HG03378 (cell line): ENCODE measurements at regions not wholly inside any gene's neighbourhood (a gene's known extent, or its start where the extent isn't known, plus 50 kb on each side); places are given as distances from the start of the nearest gene placed in this dataset.
"Not testable (repeated sequence)": the region's sequence is repeated elsewhere in the genome, so short reads cannot be mapped to it uniquely, and the experiment has no call there.

Source experiments
- ATAC-seq: cut with Tn5 transposase; IDR thresholded peaks from one replicate; pipeline ENCODE4 v1.9.1; 2021; ENCODE audit warnings: mild to moderate bottlenecking, moderate library complexity; ENCODE audit not compliant: unreplicated experiment

- ATAC-seq: no peak
Measured at GRCh38 chr2:105502625-105503334, 103.9 kb upstream of the FHL2 start.

- ATAC-seq: no peak
Measured at GRCh38 chr2:105498281-105498846, 99.5 kb upstream of the FHL2 start.

DNA sequence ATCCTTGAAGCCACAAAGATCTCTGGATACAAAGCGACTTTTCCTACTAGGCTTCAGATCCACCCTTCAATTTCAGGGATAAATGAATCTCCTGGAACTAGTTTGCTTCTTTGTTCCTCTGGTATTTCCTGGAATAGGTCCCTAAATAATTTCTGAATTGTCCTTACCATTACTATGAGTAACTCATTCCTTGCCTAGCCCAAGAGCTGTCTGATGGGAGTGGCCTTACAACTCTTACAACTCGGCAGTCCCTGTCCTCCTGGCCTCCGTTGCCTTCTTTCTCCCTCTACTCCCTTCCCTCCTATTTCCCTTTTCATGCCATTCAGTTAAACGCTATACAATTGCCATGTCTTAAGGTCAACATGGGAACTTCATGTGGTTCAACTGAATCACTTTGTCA, 98.2 kb upstream of the FHL2 start:
- no peak for ATAC-seq

- ATAC-seq: no peak
Measured at GRCh38 chr2:105496271-105496670, 97.4 kb upstream of the FHL2 start.

GRCh38 chr2:105494683-105495425, 96.0 kb upstream of the FHL2 start:
- ATAC-seq: no peak

DNA sequence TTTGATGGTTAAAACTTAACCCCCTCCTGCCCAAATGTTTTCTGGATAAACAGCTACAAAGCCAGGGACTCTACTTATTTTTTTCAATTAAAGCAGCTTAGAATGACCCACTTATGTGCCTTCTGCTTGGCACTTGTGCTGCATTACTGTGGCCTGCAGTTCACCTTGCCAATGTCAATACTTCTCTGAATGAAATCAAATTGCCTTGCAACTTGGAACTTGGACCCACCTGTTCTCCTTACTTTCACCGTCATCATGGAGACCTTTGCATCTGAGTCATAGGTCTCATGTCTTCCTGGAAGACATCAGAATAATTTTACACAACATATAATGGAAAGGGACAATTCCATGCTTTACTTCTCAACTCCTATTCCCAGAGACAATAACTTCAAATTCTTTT, 92.1 kb upstream of the FHL2 start:
- ATAC-seq: no peak

- no peak for ATAC-seq
Measured at GRCh38 chr2:105490204-105490603, 91.4 kb upstream of the FHL2 start.

- no peak for ATAC-seq
Measured at GRCh38 chr2:105489168-105489878, 90.5 kb upstream of the FHL2 start.

- ATAC-seq: no peak
Measured at GRCh38 chr2:105488285-105488684, 89.4 kb upstream of the FHL2 start.

DNA sequence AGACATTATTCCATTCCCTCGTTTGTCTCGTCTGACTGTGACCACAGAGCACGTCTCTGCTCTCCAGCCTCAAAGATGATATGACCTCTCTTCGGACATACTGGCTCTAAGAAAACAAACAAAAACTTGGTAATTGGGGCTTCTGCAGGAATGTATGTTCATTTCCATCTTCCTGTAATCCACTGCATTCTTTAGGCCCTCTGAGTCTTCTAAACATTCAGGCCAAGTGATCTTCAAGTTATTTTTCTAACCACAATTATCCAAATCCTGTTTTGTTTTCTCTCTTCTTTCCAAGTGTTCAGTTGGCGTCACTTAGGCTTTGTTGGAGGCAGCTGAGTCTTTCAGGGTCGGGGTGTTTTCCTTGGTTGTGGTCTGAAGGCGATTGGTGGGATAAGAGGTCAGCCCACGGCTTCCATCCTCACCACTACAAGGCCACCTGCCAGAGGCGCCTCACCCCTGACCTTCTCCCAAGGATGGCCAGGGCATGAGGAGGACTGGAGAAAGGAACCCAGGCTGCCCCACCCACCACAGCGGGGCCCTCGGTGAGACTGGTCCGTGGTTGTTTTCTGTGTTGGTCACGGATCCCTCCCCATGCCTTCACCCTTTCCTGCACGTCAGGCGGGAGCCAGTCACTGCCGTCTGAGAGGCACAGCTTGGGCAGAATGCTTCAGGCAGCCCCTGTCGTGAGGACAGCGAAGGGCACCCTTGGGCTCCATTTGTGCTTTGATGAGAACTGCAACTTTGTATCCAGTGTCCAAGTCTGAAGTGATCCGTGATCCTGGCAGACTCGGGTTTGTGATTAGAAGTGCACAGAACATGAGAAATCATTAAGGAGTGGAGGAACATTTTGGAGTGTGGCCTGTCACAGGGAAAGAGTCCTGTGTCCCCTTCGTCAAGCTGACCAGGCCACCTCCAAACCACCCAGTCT, 88.6 kb upstream of the FHL2 start:
- no peak for ATAC-seq

DNA sequence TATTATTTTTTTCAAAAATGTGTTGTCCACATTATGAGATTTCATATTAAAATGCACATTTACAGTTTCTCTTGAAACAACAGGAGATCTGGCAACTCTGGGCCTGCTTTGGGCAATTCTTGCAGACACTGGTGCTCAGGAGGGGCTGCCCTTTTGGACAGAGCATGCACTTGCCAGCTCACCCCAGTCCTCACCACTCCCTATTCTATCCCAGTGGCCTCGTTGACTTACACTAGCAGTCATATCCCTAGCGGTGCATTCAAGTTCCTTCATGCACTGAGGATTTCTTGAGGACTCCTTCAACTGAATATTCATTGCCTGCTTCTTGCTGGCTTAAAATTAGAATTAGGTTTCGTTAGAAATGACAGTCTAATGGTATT, 87.9 kb upstream of the FHL2 start:
- ATAC-seq: no peak

DNA sequence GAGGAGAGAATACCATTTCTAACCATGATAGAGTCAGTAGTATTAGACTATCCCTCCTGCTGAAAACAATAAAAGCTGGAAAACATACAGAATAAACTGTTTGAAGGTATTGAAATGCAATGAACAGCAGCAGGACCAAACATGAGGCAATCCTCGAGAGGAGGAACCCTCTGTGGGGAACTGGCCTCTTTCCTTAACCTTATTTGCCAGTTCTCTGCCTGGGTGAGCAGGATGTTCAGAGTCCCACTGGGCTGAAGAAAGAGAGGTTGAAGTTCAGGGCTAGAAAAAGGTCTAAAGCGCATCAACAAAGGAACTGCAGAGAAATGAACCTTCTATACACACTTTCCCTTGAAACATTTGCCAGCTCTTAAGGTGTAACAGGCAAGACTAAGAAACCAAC, 79.8 kb upstream of the FHL2 start:
- ATAC-seq: no peak

- not testable (repeated sequence) for ATAC-seq
Measured at GRCh38 chr2:105477050-105477620, 78.3 kb upstream of the FHL2 start.

GRCh38 chr2:105473011-105473410, 74.2 kb upstream of the FHL2 start:
- ATAC-seq: no peak

DNA sequence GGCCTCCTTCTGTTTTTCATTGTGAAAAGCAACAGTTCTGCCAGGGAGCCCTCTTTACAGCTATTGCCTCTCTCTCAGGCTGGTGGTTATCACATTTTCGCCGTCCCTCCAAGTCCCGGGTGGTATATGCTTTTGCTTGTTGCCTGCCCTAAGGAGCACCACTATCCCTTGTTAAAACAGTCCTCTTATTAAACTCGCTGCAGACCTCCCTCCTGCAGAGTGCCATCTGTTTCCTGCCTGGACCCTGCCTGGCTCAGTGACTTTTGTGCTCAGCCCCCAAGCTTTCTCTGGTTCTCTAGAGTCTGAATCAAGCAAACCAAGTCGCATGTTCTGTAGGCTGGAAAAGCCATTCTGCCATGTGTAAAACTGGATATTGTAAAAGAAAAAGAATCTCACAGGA, 72.1 kb upstream of the FHL2 start:
- no peak for ATAC-seq

- ATAC-seq: no peak
Measured at GRCh38 chr2:105469781-105470180, 70.9 kb upstream of the FHL2 start.

DNA sequence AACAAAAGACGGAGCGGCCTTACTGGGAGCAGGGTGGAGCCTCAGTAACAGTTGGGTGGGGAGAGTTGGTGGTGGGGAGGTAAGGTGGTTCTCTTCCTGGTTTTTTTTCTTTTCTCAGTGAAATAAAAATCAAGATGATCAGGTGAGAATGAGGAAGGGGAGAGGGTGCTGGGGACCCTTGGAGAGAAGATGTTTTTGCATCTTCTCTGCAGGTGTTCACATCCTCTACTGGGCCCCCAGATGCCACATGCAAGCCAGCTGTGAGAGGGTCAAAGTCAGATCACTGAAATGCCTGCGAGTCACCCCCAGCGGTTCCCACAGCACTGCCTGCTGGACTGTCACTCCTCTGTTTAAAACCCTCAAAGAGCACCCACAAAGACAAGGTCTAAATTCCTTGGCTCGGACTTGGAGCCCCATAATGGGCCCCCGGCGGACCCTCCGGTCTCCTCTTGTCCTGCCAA, 69.8 kb upstream of the FHL2 start:
- no peak for ATAC-seq

GRCh38 chr2:105464325-105464724, 65.5 kb upstream of the FHL2 start:
- ATAC-seq: no peak

DNA sequence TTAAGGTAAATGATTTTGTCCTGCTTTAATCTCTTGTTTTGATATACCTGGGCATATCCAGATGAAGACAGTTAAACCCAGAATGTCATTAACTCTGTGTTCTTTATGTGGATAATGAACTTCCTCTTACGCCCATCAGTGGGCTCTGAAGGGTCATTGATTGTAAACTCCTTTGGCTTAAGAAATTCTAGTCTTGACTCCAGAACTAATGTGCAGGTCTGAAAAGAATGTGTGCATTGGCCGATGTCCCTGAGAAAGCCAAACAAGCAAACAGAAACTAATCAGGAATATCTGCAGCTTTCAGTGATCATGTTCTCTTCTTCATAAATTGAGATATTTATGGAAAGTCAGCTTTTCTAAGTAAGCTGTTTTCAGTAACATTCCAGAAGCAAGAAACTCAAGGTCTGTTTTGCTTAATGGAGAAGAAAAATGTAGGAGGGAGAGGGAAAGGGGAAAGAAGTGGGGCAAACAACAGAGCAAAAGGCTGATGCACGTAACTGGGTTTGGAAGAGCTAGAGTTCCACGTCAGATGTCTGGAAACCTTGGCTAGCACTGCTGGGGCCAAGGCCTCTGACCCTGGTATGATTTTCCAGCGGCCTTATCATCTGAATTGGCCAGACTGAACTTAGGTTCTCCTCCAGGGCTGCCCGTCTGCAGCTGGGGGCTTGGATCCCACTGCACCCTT, 61.3 kb upstream of the FHL2 start:
- no peak for ATAC-seq

DNA sequence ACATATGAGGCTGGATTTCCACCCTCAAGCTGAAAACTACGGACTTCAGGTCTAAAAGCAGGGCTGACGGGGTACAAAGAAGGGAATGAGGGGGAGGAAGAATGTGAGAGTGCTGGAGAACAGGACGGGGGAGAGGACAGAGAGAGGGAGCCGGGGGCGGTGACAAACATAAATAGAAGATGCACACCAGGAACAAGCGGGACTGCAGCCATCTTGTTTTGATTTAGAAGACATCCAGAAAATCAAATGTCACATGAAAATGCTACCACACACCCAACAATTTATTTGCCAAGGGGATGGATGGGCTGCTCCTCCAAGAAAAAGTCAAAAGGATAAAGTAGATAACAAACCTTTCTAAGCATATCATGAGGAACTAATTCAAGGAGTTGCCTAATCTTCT, 59.2 kb upstream of the FHL2 start:
- no peak for ATAC-seq
